NCI-H1436 treated with DMSO at 0.1 percent for 48 hours (cell line): ENCODE measurements at regions not wholly inside any gene's neighbourhood (a gene's known extent, or its start where the extent isn't known, plus 50 kb on each side); places are given as distances from the start of the nearest gene placed in this dataset.

ENCODE experiments used
- DNase-seq: peaks from one replicate; lab custom pipeline; 2025; lab: John Stamatoyannopoulos, UW

DNA sequence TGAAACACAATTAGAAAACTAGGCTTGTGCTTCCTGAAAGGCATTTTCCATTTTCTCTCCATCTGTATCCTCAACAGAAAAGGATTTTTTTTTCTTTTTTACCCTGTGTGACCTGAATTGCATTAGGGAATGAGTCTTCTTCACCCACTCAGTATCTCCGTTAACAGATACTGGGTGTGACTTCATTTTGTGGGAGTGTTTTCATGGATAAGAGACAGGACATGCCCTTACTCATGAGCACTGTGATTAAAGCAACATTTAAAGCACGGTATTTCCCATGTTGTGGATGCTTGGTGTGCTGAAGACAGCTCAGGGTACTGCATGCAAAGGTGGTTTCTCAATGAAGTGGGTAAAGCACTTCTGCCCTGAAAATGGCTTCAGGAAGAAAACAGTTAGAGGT is 1397.3 kb upstream of the TMEM132C start:
- DNase-seq = no peak

DNA sequence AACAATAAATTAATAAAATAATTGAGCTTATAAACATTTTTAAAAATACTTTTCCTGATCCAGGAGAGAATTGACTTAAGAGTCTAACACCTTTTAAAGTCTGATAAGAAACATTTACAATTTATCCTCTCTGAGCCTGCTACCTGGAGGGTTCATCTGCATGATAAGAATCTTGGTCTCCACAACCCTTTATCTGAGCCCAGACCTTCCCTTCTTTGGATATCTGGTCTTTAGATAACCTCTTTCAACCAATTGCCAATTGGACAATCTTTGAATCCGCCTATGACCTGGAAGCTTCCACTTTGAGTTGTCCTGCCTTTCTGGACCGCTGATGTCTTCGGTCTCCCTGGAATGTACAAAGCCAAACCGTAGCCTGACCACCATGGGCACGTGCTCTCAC is 1393.3 kb upstream of the TMEM132C start:
- no peak for DNase-seq

DNA sequence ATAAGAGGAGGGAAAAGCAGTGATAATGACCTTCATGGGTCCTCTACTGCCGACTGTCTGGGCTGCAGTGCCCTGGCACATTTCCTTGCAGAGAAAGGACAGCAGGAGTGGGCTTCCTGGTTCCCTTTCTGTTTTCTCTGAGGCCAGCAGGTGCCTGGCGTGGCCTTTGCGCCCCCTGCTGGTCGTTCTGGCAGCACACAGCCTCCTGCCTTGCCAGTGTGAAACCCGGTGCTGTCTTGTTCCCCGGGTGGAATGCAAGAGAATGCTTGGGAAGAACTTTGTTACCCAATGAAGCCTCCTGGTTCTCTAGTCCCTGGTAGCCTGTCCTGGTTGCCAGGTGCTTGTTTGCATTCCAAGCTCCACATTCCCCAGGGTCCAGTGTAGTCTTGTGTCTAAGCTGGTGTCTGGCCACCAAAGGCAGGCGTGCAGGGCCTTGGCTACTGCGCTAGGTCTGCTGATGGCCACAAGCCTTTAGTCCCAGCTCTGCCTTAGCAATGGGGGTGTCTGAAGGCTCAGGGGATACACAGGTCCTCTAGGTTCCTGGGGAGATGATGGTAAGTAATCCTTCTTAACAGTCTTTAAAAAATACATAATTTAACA is 1392.4 kb upstream of the TMEM132C start:
- DNase-seq = no peak

DNA sequence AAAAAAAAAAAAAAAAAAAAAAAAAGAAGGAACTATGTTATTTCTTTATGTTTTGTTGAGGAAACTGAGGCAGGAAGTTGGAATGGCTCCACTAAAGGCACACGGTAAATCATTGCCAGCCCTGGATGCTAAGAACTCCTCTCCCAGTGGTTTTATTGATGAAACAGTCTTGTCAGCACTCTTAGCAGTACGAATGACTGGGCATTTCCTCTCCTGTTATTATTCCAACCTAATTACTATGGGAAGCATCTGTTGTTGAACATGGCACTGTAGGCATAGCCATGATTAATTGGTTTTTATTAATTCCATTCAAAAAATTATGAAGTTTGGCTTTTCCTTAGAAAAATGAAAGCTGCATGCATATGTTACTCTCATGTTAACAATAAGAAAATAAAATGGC is 1387.1 kb upstream of the TMEM132C start:
- no peak for DNase-seq

DNA sequence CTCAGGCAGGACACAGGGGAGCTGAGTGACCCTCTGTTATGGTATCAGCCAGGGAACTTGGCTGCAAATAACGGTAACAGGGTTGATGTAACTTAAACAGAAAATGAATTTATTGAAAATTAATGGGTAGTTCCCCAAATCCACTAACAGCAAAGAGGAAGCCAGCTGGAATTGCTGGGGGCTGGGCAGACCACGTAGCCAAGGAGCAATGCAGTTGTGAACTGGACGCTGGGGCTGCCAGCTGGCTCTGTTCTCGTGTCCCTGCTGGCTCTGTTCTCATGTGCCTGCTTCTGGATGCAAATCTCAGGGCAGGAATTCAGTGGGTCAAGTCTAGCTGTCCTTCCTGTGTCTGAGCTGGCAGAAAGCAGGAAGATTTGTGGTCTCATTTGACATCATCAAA is 1383.3 kb upstream of the TMEM132C start:
- DNase-seq = no peak

DNA sequence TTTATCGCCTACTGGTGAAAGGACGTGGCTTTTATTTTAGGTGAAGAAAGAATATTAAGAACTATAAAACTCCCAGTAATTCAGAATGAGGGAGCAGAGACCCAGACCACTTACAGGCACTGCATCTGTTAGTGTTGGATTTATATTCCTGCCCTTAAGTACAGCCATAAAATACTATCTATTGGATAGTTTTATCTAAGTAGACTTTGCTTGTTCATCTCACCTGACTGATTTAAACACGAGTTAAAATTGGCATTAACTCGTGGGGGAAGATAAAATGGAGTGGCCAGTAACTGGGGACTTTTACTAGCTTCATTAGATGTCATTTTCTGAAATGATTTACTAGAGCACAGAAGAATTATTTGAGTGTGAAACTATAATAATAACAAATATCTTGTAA is 1377.5 kb upstream of the TMEM132C start:
- no peak for DNase-seq

DNA sequence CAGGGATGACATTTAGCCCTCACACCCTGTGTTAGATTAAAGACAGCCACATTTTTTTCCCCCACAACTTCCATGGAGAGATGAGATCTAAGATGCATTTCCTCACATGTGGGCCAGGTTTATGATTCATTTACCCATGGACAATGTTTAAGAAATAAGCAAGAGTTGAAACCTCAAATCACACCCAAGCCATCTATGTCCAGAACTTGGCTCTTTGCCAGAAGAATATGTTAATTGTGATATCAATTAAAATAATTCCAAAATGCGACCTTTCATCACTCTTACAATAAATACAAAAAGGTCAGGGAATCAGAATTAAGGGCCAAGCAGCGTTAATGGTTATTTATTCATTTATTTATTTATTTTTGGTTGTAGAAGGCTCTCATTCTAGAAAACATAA is 1376.9 kb upstream of the TMEM132C start:
- DNase-seq = no peak

DNA sequence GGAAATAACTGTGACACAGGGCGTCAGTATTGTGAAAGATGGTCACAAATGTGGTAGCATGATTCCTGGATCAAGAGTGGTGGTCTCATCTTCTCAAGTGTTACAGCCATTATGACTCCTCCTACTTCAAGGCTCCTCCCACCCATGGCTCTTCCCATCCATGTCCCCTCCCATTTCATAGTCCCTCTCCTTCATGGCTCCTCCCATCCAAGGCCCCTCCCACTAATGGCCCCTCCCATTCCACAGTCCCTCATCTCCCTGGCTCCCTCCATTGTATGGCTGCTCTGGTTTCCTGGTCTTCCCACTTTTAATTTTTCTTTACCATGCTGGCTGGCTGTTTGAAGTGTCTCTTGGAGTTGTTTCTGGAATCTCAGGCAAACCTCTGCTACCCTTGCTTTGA is 1375.2 kb upstream of the TMEM132C start:
- no peak for DNase-seq

DNA sequence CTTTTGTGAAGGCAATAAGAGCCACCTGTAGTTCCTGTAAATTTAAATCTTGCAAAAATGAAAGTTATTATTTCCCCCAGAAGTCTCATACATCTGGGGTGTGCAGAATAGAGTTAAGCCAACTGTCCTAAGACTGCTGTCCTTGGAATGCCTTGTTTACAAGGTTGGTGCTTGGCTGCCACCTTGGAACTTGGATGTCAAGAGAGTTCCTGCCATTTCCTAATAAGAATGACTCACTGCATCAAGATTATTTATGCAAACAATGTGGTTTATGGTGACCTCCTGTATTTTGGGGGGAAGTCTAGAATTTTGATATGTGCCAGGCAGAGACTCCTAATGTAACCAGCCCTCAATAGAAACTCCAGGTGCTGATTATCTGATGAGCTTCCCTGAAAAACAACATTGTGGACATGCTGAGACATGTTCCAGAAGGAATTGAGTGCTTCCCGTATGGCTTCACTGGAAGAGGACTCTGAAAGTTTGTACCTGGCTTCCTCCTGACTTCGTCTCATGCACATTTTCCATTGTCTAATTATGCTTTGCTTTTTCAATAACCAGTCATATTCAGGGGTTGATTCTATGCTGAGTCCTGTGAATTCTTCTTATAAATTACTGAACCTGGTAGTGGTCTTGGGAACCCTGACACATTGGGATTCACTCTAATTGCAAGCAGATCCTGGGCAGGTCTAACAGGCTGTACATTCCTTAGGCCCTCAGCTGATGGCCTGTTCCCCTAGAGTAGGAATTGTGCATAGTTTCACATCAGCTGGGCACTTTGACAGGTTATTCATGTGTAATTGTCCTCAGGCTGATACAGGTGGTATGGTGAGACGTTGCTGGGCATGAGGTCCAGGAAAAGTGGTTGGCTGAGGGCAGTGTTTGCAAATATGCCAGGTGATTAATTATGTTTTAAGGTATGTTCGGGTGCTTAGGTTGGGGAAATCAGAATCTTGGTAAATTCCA is 1370.7 kb upstream of the TMEM132C start:
- DNase-seq = no peak

DNA sequence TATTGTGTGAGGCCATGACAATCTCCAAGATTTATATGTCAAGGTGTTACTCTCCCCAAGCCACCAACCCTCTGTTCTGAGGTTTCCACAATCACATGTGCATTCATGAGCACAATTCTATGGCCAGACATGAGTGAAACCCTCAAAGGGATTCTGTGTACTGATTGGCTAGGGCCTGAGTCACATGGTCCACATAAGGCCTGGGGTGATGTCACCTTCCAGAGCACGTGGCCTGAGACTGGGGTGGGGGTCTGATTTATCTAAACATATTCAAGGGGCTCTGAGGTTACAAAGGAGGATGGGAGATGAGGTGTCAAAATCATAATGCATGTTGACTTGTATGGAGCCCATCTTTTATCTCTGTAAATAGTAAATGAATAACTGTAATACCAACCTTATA is 1369.9 kb upstream of the TMEM132C start:
- no peak for DNase-seq

DNA sequence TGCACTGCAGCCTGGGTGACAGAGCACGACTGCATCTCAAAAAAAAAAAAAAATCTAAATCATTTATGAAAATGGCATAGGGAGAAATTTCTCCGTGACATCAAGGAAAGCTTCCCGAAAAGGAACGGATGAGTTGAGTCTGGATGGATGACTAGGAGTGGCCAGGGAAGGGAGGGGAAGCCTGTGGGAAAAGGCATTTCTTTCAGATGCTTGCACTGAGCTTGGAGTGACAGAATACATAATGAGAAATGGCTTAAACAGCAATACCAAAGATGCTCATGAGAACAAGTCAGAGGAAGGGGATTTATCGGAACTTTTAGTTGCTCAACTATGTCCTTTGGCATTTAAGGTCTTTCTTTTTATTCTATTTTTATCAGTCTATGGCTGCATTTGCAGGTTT is 1369.2 kb upstream of the TMEM132C start:
- DNase-seq = no peak

DNA sequence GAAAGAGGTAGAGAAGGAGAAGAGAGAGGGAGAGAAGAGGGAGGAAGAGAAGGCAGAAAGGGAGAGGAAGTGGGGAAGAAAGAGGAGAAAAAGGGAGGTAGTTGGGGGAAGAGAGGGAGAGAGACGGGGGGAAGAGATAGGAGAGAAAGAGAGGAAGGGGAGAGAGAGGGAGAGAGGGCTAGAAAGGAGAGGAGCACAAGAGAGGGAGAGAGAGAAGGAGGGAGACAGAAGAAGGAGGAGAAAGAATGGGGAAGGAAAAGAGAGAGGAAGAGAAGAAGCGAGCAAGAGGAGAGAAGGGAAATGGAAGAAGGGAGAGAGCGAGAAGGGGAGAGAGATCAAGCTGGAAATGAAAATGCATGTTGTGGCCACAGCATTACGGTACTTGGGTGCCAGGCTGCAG is 1368.4 kb upstream of the TMEM132C start:
- no peak for DNase-seq

DNA sequence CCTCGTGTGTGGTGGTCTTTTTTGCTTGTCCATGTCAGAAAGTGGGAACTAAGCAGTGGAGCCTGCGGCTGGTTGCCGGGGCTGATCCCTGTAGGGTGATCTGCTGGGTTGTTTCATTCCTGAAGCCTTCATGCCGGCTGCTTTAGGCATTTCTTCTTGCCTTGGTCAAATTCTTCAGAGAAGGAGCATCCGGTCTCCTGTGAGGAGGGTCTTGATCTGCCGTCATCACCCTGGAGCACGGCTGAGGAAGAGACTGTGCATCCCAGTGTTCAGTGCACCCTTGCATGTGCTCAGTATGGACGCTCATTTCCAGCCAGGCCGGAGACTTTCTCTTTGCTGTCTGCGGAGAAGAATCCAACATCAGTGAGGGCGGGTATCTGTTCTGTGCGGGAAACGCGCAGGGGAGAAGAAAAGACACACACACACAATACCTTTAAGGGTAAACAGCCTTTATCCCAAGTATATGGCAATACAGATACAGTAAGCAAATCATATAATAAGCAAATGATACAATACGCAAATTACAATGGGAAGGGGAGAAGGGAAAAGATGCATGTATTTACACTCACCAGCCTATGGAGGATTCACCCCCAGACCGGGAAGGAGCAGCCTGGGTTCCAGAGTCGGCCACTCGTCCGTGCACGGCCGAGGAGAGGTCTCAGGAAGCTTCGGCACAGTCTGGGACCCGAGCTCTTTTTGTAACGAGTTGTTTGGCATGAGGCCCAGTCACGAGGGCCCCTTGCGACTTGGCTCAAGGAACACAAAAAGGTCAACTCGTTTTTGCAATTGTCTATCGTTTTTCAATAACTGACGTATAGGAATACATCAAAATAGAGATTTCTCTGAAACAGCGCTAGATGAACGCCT is 1366.8 kb upstream of the TMEM132C start:
- DNase-seq = no peak

DNA sequence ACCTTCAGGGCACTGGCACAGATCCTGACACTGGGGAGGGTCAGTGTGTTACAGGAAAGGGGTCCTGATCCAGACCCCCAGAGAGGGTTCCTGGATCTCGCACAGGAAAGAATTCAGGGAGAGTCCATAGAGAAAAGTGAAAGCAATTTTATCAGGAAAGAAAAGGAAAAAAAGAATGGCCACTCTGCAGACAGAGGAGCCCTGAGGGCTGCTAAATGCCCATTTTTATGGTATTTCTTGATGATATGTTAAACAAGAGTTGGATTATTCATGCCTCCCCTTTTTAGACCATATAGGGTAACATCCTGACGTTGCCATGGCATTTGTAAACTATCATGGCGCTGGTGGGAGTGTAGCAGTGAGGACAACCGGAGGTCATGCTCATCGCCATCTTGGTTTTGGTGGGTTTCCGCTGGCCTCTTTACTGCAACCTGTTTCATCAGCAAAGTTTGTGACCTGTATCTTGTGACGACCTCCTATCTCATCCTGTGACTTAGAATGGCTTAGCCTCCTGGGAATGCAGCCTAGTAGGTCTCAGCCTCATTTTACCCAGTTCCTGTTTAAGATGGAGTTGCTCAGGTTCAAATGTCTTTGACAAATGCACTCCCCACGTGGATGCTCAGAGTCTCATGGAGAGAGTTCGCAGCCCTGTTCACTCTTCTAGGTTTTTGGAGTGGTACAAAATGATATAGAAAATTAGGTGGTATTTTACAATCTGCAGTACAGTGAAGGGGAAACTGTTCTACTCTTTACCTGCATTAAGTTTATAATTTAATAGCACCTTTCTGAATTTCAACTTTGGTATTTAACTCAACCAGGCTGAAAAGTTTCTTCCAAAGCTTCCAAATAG is 1363.7 kb upstream of the TMEM132C start:
- DNase-seq = no peak

DNA sequence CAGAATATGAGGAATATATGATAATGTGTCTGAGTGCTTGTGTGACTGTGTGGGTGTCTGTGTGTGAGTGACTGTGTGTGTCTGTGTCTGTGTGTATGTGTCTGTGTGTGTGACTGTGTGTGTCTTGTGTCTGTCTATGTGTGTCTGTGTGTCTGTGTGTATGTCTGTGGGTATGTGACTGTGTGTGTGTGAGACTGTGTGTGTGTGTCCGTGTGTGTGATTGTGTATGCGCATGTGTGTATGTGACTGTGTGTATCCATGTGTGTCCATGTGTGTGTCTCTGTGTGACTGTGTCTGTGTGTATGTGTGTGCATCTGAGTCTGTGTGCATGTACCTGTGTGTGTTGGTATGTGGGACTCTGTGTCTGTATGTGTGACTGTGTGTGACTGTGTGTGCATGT is 1361.2 kb upstream of the TMEM132C start:
- DNase-seq = no peak

DNA sequence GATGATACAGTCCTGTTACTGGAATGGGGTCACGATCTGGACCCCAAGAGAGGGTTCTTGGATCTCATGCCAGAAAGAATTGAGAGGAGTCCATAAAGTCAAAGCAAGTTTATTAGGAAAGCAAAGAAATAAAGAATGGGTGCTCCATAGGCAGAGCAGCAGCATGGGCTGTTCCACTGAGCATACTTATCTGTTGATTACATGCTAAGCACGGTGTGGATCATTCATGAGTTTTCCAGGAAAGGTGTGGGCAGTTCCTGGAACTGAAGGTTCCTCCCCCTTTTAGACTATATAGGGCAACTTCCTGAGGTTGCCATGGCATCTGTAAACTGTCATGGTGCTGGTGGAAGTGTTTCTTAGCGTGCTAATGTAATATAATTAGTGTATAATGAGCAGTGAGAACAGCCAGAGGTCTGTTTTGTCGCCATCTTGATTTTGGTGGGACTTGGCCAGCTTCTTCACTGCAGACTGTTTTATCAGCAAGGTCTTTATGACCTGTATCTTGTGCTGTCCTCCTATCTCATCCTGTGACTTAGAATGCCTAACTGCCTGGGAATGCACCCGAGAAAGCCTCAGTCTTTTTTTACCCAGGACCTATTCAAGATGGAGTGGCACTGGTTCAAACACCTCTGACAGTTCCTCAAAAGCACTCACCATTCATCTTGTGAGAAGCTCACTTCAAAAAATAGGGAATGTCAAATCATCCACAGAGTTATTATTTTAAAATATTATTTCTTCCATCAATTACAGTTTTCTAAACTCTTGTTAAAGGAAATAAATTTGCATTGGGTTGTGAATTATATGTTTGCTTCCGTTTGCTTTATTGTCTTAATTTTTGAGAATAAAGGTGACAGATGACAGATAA is 1358.8 kb upstream of the TMEM132C start:
- DNase-seq = no peak

DNA sequence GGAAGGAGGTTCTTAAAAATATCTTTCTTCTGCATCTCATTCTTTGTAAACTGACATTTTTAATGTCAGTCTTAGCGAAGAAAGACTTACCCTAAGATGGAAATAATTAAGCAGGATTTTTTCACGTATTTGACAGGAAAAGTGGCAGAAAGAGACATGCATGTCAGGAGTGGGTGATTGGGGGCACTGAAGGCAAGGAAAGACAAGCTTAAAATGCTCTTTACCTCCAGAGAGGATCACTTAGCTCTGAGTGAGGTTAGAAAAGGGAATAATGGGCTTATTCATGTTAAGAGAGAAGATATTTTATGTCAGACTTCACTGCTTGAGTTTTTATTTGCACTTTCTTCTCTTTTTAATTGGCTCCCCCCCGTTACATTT is 1358.2 kb upstream of the TMEM132C start:
- DNase-seq = no peak

DNA sequence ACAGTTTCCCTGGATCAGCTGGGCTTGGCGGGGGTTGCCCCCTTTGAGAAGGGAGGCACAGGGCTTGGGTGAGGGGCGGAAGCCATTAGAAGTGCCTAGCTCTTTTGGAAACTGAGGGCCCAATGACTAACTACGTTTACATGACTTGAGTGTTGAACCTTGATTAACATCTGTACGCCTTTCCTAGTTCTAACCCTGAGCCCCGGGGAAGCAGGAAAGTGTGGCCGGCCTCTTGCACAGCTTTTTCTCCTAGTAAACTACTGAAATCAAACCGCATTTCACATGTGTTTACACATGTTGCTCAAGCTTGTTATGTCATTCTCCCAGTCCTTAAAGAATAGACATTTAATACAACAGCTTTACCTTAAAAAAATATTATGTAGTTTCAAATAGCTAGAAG is 1356.4 kb upstream of the TMEM132C start:
- no peak for DNase-seq

DNA sequence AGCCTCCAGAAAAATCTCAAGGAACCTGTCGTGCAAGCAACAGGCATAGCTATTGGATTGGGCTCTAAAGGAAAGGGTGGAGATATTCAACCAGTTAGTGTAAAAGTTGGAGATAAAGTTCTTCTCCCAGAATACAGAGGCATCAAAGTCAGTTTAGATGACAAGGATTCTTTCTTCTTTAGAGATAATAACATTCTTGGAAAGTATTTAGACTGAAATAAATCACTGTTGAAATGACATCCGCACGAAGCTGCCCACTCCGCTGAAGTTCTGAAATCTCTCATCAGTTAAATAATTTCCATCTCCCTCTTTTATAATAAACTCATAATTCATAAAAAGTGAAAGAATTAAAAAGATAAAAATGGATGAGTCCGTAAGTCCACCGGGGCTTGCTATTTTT is 1354.9 kb upstream of the TMEM132C start:
- no peak for DNase-seq

DNA sequence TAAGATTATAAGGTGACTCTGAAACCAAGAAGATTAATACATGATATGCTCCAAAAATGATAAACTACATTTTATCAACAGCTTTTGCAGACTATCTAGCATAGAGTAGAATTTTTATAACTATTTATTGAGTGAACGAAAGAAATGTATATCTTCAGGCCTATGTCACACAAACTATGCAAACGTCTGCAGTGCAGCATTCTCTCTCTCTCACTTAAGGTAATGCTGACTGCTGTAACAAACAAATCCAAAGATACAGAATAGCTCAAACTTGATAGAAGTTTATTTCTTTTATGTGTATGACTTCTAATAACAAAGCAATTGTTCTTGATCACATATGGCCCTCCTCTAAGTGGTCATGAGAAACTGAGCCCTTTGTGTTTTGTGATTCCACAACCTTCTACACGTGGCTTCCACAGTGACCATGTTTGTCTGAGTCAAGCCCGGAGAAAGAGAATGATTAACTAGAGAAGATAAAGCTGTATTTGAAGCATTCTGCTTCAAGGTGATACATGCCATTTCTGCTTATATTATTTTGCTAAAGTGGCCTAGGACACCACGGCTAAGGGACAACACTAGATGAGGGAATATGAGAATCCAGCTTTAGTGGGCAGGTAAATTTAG is 1352.7 kb upstream of the TMEM132C start:
- DNase-seq = no peak
